K562 (cell line): ENCODE measurements at regions not wholly inside any gene's neighbourhood (a gene's known extent, or its start where the extent isn't known, plus 50 kb on each side); places are given as distances from the start of the nearest gene placed in this dataset.

Experiments
- ATAC-seq: fragments of 200-7000 bp; cut with Tn5 transposase; 3 replicates; pipeline ENCODE4 v1.9.1; 2020; ENCODE audit warnings: moderate library complexity
- BruUV-seq: library from RNA; stranded (reverse); fragments of 400-500 nt; replicated peaks from 2 replicates; lab custom pipeline; 2021; lab: Mats Ljungman, UMichigan
- CTCF ChIA-PET: fragments of 300-600 bp; formaldehyde crosslinking; extraction: SDS; loops from one replicate; lab custom pipeline; 2021; ENCODE audit warnings: low intra/inter-chr PET ratio; lab: Yijun Ruan, JAX
- POLR2A ChIA-PET: fragments of 300-600, 350-650 bp; sonication (Branson Sonifier 250); formaldehyde crosslinking; extraction: SDS; loops from one replicate; lab custom pipeline; 2021; ENCODE audit warnings: antibody characterized with exemption, inconsistent platforms; lab: Yijun Ruan, JAX
- DNase-seq, 4 experiments: peaks; one replicate each; pipeline versions ENCODE4 v3.0.0 to v3.0.0-alpha.2; 2011 to 2018; ENCODE audit warnings: low spot score in 3 of 4, mixed read lengths in 3 of 4; ENCODE audit errors: extremely low read depth in 1 of 4
- FAIRE-seq: peaks from 2 replicates; lab custom pipeline; 2011; peaks lifted over from hg19 to GRCh38; lab: Jason Lieb, UNC
- H2AFZ ChIP-seq: 2 replicates; pipeline ENCODE4 v1.6.0; 2011; ENCODE audit warnings: low read depth, low read length, control low read depth, inconsistent platforms
- H3K27ac ChIP-seq: fragments of 200-600 bp; 3 replicates; pipeline ENCODE4 v1.8.0; 2011; ENCODE audit warnings: low read depth, mild to moderate bottlenecking, control low read depth, inconsistent platforms, low read length, moderate library complexity, mixed read lengths; ENCODE audit errors: extremely low read depth
- H3K27me3 ChIP-seq, 2 experiments: fragments of 300-600 bp in 1 of 2; 2 replicates in 1 of 2; 3 replicates in 1 of 2; pipeline versions ENCODE4 v1.6.0 to v1.8.0; 2011; ENCODE audit warnings: inconsistent platforms in 2 of 2, low read length in 2 of 2, mild to moderate bottlenecking in 1 of 2, mixed read lengths in 1 of 2, moderate library complexity in 1 of 2; ENCODE audit not compliant: control insufficient read depth in 2 of 2, insufficient read depth in 2 of 2
- H3K36me3 ChIP-seq: fragments of 300-600 bp; 3 replicates; pipeline ENCODE4 v1.8.0; 2011; ENCODE audit warnings: mild to moderate bottlenecking, low read length, inconsistent platforms; ENCODE audit not compliant: control insufficient read depth, insufficient read depth
- H3K4me1 ChIP-seq, 2 experiments: fragments of 200-600 bp in 1 of 2; replicated peaks in 1 of 2; 2 replicates in 1 of 2; 3 replicates in 1 of 2; pipeline versions ENCODE4 v1.5.1 to v1.8.0; 2011; ENCODE audit warnings: inconsistent platforms in 2 of 2, low read length in 2 of 2, mild to moderate bottlenecking in 1 of 2, mixed read lengths in 1 of 2, moderate library complexity in 1 of 2; ENCODE audit not compliant: control insufficient read depth in 2 of 2, insufficient read depth in 2 of 2
- H3K4me2 ChIP-seq: 2 replicates; pipeline ENCODE4 v1.6.1; 2011; ENCODE audit warnings: low read length, control low read depth, inconsistent platforms, mixed read lengths; ENCODE audit not compliant: insufficient read depth
- H3K4me3 ChIP-seq: fragments of 200-600 bp; sonication (generic), shearing (Covaris generic); 2 replicates; pipeline ENCODE4 v1.5.1; 2016; ENCODE audit warnings: control low read depth, inconsistent platforms
- H3K79me2 ChIP-seq: fragments of 200-600 bp; 3 replicates; pipeline ENCODE4 v1.8.0; 2011; ENCODE audit warnings: low read length, inconsistent platforms; ENCODE audit not compliant: control insufficient read depth, insufficient read depth
- H3K9ac ChIP-seq, 2 experiments: 2 replicates each; pipeline versions ENCODE4 v1.6.0 to v1.6.1; 2011; ENCODE audit warnings: low read depth in 2 of 2, low read length in 2 of 2, control low read depth in 1 of 2, inconsistent platforms in 1 of 2, mild to moderate bottlenecking in 1 of 2, mixed read lengths in 1 of 2; ENCODE audit not compliant: insufficient read depth in 1 of 2
- H3K9me1 ChIP-seq: one replicate; pipeline ENCODE4 v1.6.0; 2011; ENCODE audit warnings: inconsistent platforms, mild to moderate bottlenecking, low read length, moderate library complexity; ENCODE audit not compliant: control insufficient read depth, insufficient read depth
- H3K9me3 ChIP-seq: replicated peaks from 2 replicates; pipeline ENCODE4 v1.5.1; 2011; ENCODE audit warnings: low read depth, low read length, inconsistent platforms; ENCODE audit not compliant: control insufficient read depth, insufficient read depth
- H4K20me1 ChIP-seq: replicated peaks from 2 replicates; pipeline ENCODE4 v1.6.1; 2011; ENCODE audit warnings: low read length, inconsistent platforms, mixed read lengths; ENCODE audit not compliant: control insufficient read depth, insufficient read depth
- DNMT1 ChIP-seq: fragments of 450-650 bp; IDR thresholded peaks from 2 replicates; pipeline ENCODE4 v1.6.1; 2016; ENCODE audit warnings: antibody characterized with exemption, mild to moderate bottlenecking
- FOXP1 ChIP-seq: sonication (generic); formaldehyde crosslinking; IDR thresholded peaks from 2 replicates; pipeline ENCODE4 v1.8.0; 2022; ENCODE audit warnings: mild to moderate bottlenecking, missing genetic modification reagents
- HMG20A ChIP-seq: fragments of 450-650 bp; formaldehyde crosslinking; conservative IDR thresholded peaks from 2 replicates; pipeline ENCODE4 v1.4.0; 2020; ENCODE audit warnings: mild to moderate bottlenecking, mixed read lengths
- MITF ChIP-seq: IDR thresholded peaks from 2 replicates; pipeline ENCODE4 v1.6.1; 2014; ENCODE audit warnings: antibody characterized with exemption
- NONO ChIP-seq, 2 experiments: fragments of 200-400 bp in 1 of 2; fragments of 450-650 bp in 1 of 2; formaldehyde crosslinking in 1 of 2; IDR thresholded peaks; 2 replicates each; pipeline ENCODE4 v1.6.1; 2017; ENCODE audit warnings: low read depth in 2 of 2, mild to moderate bottlenecking in 2 of 2, moderate library complexity in 2 of 2, low read length in 1 of 2
- RAD51 ChIP-seq: fragments of 450-650 bp; IDR thresholded peaks from 2 replicates; pipeline ENCODE4 v1.7.1; 2016; ENCODE audit warnings: low read depth, mild to moderate bottlenecking, borderline replicate concordance
- SLC30A9 ChIP-seq: fragments of 250-450 bp; sonication (Bioruptor Pico); IDR thresholded peaks from 2 replicates; pipeline ENCODE4 v1.8.0; 2022; ENCODE audit warnings: mild to moderate bottlenecking, moderate library complexity
- TAF1 ChIP-seq: IDR thresholded peaks from 2 replicates; pipeline ENCODE4 v1.6.1; 2011; ENCODE audit warnings: mild to moderate bottlenecking, low read length, moderate library complexity; ENCODE audit not compliant: insufficient read depth, control insufficient read depth, severe bottlenecking; ENCODE audit errors: extremely low read depth
- ZBED1 ChIP-seq: IDR thresholded peaks from 2 replicates; pipeline ENCODE4 v1.6.1; 2014
- ZFP36 ChIP-seq: fragments of 150-350 bp; IDR thresholded peaks from 2 replicates; pipeline ENCODE4 v1.6.1; 2018; ENCODE audit warnings: low read length, low read depth; ENCODE audit not compliant: partially characterized antibody
- ZKSCAN1 ChIP-seq: fragments of 150-350 bp; IDR thresholded peaks from 2 replicates; pipeline ENCODE4 v1.6.1; 2016; ENCODE audit warnings: low read depth, low read length
- ZNF143 ChIP-seq: sonication (generic); formaldehyde crosslinking; IDR thresholded peaks from 2 replicates; pipeline ENCODE4 v1.9.0; 2022; ENCODE audit warnings: mild to moderate bottlenecking, missing genetic modification reagents
- WGBS: fragments of 100-300 bp; shearing (Covaris generic); methylation state at CpG from one replicate; pipeline ENCODE4 v1.1.6; 2016; ENCODE audit warnings: low coverage, mixed read lengths; ENCODE audit not compliant: insufficient coverage; ENCODE audit errors: missing lambda C conversion rate; 5-methylcytosine and 5-hydroxymethylcytosine counted together
- in situ Hi-C: fragments of 300-500 bp; cut with MboI; formaldehyde crosslinking; loops from 4 replicates; pipeline ENCODE4 v1.15.0; 2018; ENCODE audit warnings: inconsistent platforms, mixed read lengths
- intact Hi-C: fragments of 100-400 bp; cut with micrococcal nuclease; formaldehyde crosslinking; loops from 2 replicates; pipeline ENCODE4 v1.14.2; 2022
- TF ChIP-seq, protein P1 (sequence below): sonication (generic); formaldehyde crosslinking; IDR thresholded peaks from 2 replicates; pipeline ENCODE4 v1.8.1; 2022; ENCODE audit warnings: missing genetic modification reagents
- TF ChIP-seq, protein P2 (sequence below): fragments of 450-650 bp; formaldehyde crosslinking; IDR thresholded peaks from 2 replicates; pipeline ENCODE4 v1.4.0; 2022; ENCODE audit warnings: missing genetic modification characterization

DNA sequence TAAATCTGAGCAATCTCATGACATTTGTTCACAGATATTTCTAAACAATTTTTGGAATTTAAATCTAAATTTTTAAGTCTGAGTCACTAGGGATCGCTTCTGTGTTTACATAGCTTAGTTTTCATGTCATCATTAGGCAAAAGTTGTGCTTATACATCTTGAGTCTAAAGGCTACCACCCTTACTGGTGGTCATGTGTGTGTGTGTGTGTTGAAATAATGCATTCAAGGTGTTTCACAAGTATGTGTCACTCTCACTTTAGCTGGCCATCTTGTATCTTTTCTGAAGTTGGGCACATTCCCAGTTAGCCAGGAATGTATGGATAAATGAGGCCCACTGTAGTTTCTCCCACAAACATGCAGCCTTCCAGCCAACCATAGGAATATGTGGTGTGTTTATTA, 1162.5 kb upstream of the PRMT6 start (continued):
- TF ChIP-seq, protein P1, sequence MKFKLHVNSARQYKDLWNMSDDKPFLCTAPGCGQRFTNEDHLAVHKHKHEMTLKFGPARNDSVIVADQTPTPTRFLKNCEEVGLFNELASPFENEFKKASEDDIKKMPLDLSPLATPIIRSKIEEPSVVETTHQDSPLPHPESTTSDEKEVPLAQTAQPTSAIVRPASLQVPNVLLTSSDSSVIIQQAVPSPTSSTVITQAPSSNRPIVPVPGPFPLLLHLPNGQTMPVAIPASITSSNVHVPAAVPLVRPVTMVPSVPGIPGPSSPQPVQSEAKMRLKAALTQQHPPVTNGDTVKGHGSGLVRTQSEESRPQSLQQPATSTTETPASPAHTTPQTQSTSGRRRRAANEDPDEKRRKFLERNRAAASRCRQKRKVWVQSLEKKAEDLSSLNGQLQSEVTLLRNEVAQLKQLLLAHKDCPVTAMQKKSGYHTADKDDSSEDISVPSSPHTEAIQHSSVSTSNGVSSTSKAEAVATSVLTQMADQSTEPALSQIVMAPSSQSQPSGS, result no peak
- TF ChIP-seq RAD51, result no peak
- no peak for TF ChIP-seq SLC30A9 (CRISPR knock-in tag)
- no peak for TF ChIP-seq ZBED1
- TF ChIP-seq, all 486 proteins: peak for 0

GRCh38 chr1:105909811-105910210, 1146.7 kb upstream of the PRMT6 start:
- TF ChIP-seq MITF (no peak), ZKSCAN1 (no peak), FOXP1 (CRISPR knock-in tag) (no peak), TAF1 (no peak), ZNF143 (no peak), ZFP36 (no peak), HMG20A (no peak), DNMT1 (no peak), NONO (IDR thresholded peaks at IDR 0.05; ENCODE audit: low read depth in 2 of 2, low read length in 1 of 2) (no peak)
- TF ChIP-seq, protein P1, result no peak
- TF ChIP-seq, protein P2, sequence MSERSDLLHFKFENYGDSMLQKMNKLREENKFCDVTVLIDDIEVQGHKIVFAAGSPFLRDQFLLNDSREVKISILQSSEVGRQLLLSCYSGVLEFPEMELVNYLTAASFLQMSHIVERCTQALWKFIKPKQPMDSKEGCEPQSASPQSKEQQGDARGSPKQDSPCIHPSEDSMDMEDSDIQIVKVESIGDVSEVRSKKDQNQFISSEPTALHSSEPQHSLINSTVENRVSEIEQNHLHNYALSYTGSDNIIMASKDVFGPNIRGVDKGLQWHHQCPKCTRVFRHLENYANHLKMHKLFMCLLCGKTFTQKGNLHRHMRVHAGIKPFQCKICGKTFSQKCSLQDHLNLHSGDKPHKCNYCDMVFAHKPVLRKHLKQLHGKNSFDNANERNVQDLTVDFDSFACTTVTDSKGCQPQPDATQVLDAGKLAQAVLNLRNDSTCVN, result no peak
- BruUV-seq, result no TSS peak

More at GRCh38 chr1:105909811-105910210, 1146.7 kb upstream of the PRMT6 start:
- intact Hi-C loops, result no loop called here
- Histone ChIP-seq H4K20me1 (no peaks in the 10 kb centered on the region), H2AFZ (no peak overlapping the region), H3K4me1 (no peaks in the 10 kb centered on the region), H3K4me2 (no peak overlapping the region), H3K36me3 (no peaks in the 10 kb centered on the region), H3K4me3 (no peak overlapping the region), H3K9ac (no peak overlapping the region), H3K9me3 (no peaks in the 10 kb centered on the region), H3K9me1 (no peaks in the 10 kb centered on the region), H3K79me2 (no peaks in the 10 kb centered on the region), H3K27ac (no peak overlapping the region), H3K27me3 (no peaks in the 10 kb centered on the region)
- CTCF ChIA-PET, result no interaction called here
- no peak for ATAC-seq
- no peak for DNase-seq
- in situ Hi-C loops, result no loop called here
- POLR2A ChIA-PET, result no interaction called here
- FAIRE-seq, result no peak
- WGBS, result 0% methylated on average over 2 of the region's 2 CpGs
